SK-N-SH (cell line): ENCODE measurements at regions not wholly inside any gene's neighbourhood (a gene's known extent, or its start where the extent isn't known, plus 50 kb on each side); places are given as distances from the start of the nearest gene placed in this dataset.

Source experiments
- CTCF ChIP-seq: fragments of 200-600 bp; sonication (generic); IDR thresholded peaks from 2 replicates; pipeline ENCODE4 v1.6.1; 2017; ENCODE audit warnings: antibody characterized with exemption, mild to moderate bottlenecking, moderate library complexity
- EP300 ChIP-seq, 2 experiments: IDR thresholded peaks; 2 replicates each; pipeline versions ENCODE4 v1.4.0 to v1.6.1; 2012; ENCODE audit warnings: borderline replicate concordance in 1 of 2, low read depth in 1 of 2, low read length in 1 of 2
- MAX ChIP-seq: IDR thresholded peaks from 2 replicates; pipeline ENCODE4 v1.4.0; 2012; ENCODE audit warnings: low read depth
- MXI1 ChIP-seq: IDR thresholded peaks from 2 replicates; pipeline ENCODE4 v1.6.1; 2012; ENCODE audit warnings: mild to moderate bottlenecking, low read depth, low read length, improper control_type of control experiment
- NRF1 ChIP-seq: IDR thresholded peaks from 2 replicates; pipeline ENCODE4 v1.6.1; 2012; ENCODE audit warnings: low read depth, mild to moderate bottlenecking, low read length
- PBX3 ChIP-seq: IDR thresholded peaks from 2 replicates; pipeline ENCODE4; 2012
- POLR2AphosphoS5 ChIP-seq: IDR thresholded peaks from 2 replicates; pipeline ENCODE4 v1.6.1; 2012; ENCODE audit warnings: low read depth, low read length
- RAD21 ChIP-seq: IDR thresholded peaks from 2 replicates; pipeline ENCODE4 v1.6.1; 2012; ENCODE audit warnings: mild to moderate bottlenecking, low read length
- SMC3 ChIP-seq: IDR thresholded peaks from 2 replicates; pipeline ENCODE4 v1.6.1; 2012; ENCODE audit warnings: low read depth, low read length, improper control_type of control experiment
- TAF1 ChIP-seq: IDR thresholded peaks from 2 replicates; pipeline ENCODE4 v1.6.1; 2012; ENCODE audit warnings: low read depth, mild to moderate bottlenecking, low read length, moderate library complexity, borderline replicate concordance
- USF2 ChIP-seq: fragments of 150-350 bp; IDR thresholded peaks from 2 replicates; pipeline ENCODE4 v1.6.1; 2017; ENCODE audit warnings: antibody characterized with exemption, low read length, low read depth, borderline replicate concordance
- ZBTB33 ChIP-seq: IDR thresholded peaks from 2 replicates; pipeline ENCODE4 v1.4.0; 2012; ENCODE audit warnings: low read depth, borderline replicate concordance

GRCh38 chr10:4639960-4640359 is 186.0 kb upstream of the AKR1E2 start:
- TF ChIP-seq CTCF (no peak), EP300 (IDR thresholded peaks at IDR 0.05; ENCODE audit: borderline replicate concordance in 1 of 2, low read depth in 1 of 2, low read length in 1 of 2) (no peak), RAD21 (no peak), POLR2AphosphoS5 (no peak), TAF1 (no peak), USF2 (no peak), ZBTB33 (no peak), PBX3 (no peak), MXI1 (no peak), SMC3 (no peak), MAX (no peak), NRF1 (no peak)
